ENCODE measurements at regions not wholly inside any gene's neighbourhood (a gene's known extent, or its start where the extent isn't known, plus 50 kb on each side); places are given as distances from the start of the nearest gene placed in this dataset.

DNA sequence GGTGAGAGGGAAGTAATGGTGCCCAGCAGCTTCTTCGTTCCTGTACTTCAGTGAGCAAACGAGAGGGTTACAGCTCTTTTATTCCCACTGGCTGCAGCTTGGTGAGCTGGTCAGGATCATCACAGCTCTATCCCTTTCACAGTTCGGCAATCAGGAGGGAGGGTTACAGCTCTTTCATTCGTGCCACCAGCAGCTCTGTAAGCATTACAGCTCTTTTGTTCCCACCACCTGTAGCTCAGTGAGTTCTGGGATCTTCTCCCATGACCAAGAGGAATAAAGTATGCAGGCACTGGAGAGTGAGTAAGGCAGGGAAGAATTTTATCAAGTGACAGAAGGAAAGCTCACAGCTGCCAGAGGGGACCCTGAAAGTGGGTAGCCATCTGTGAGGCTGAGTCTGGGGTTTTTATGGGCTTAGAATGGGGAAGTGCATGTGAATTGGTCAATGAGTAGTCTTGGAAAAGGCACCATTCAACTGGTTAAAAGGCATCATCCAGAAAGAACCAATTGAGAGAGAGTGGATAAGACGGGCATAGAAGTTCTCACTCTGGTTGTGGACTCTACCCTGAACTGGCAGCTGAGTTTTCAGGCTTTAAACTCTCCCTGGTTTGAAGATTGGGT lies 123.7 kb downstream of the COX18 start:
- TF ChIP-seq, protein P1, sequence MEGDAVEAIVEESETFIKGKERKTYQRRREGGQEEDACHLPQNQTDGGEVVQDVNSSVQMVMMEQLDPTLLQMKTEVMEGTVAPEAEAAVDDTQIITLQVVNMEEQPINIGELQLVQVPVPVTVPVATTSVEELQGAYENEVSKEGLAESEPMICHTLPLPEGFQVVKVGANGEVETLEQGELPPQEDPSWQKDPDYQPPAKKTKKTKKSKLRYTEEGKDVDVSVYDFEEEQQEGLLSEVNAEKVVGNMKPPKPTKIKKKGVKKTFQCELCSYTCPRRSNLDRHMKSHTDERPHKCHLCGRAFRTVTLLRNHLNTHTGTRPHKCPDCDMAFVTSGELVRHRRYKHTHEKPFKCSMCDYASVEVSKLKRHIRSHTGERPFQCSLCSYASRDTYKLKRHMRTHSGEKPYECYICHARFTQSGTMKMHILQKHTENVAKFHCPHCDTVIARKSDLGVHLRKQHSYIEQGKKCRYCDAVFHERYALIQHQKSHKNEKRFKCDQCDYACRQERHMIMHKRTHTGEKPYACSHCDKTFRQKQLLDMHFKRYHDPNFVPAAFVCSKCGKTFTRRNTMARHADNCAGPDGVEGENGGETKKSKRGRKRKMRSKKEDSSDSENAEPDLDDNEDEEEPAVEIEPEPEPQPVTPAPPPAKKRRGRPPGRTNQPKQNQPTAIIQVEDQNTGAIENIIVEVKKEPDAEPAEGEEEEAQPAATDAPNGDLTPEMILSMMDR (IDR thresholded peaks at IDR 0.05; ENCODE audit: extremely low read depth in 1 of 2, insufficient read depth in 1 of 2, low read depth in 1 of 2, low read length in 2 of 2) = no peak
- TF ChIP-seq FOS (IDR thresholded peaks at IDR 0.05; ENCODE audit: borderline replicate concordance, insufficient read depth, low read length) (no peak), POLR2A (IDR thresholded peaks at IDR 0.05; ENCODE audit: low read depth, low read length) (no peak)
- TF ChIP-seq, protein P2, sequence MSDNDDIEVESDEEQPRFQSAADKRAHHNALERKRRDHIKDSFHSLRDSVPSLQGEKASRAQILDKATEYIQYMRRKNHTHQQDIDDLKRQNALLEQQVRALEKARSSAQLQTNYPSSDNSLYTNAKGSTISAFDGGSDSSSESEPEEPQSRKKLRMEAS (IDR thresholded peaks at IDR 0.05; ENCODE audit: insufficient read depth, insufficient read length) = no peak
